ENCODE measurements at regions not wholly inside any gene's neighbourhood (a gene's known extent, or its start where the extent isn't known, plus 50 kb on each side); places are given as distances from the start of the nearest gene placed in this dataset.

DNA sequence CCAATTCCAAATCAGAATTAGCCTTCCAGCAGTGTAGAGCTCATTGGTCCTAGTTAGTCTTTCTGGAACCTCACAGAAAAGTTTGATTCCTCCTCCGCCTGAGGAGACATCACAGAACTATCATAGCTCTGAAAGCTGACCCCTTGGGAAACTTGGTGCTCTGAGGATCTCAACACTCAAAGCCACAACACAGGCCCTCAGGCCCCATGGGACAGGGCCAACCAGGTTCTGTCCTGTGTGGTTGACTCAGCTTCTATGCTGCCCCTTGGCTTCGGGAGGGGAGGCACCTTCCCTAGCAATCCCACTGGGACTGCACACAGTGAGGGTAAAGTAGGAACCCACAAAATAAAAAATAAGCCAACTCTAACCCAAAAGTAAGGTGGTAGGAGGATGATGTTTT, 237.5 kb upstream of the ECI2 start:
- TF ChIP-seq, protein P1, sequence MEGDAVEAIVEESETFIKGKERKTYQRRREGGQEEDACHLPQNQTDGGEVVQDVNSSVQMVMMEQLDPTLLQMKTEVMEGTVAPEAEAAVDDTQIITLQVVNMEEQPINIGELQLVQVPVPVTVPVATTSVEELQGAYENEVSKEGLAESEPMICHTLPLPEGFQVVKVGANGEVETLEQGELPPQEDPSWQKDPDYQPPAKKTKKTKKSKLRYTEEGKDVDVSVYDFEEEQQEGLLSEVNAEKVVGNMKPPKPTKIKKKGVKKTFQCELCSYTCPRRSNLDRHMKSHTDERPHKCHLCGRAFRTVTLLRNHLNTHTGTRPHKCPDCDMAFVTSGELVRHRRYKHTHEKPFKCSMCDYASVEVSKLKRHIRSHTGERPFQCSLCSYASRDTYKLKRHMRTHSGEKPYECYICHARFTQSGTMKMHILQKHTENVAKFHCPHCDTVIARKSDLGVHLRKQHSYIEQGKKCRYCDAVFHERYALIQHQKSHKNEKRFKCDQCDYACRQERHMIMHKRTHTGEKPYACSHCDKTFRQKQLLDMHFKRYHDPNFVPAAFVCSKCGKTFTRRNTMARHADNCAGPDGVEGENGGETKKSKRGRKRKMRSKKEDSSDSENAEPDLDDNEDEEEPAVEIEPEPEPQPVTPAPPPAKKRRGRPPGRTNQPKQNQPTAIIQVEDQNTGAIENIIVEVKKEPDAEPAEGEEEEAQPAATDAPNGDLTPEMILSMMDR (IDR thresholded peaks at IDR 0.05 in 8 of 11, conservative IDR thresholded peaks at IDR 0.05 in 3 of 11) = no peak
- TF ChIP-seq POLR2AphosphoS5 (IDR thresholded peaks at IDR 0.05) (no peak), POLR2A (IDR thresholded peaks at IDR 0.05) (no peak)

All from spleen (tissue), 7 donors.